Muscle layer of colon (tissue), 2 donors: ENCODE measurements at regions not wholly inside any gene's neighbourhood (a gene's known extent, or its start where the extent isn't known, plus 50 kb on each side); places are given as distances from the start of the nearest gene placed in this dataset.
"Not testable (repeated sequence)": the region's sequence is repeated elsewhere in the genome, so short reads cannot be mapped to it uniquely, and the experiment has no call there.

Experiments used
- H3K27ac ChIP-seq: one replicate; pipeline ENCODE4 v1.7.0; 2013; ENCODE audit warnings: low read depth, mild to moderate bottlenecking, low read length, moderate library complexity
- H3K27me3 ChIP-seq, 2 donors: one replicate each; pipeline ENCODE4 v1.7.0; 2013; ENCODE audit warnings: low read length in 2 of 2, mild to moderate bottlenecking in 2 of 2; ENCODE audit not compliant: insufficient read depth in 2 of 2, control insufficient read depth in 1 of 2
- H3K36me3 ChIP-seq: one replicate; pipeline ENCODE4 v1.7.0; 2013; ENCODE audit warnings: mild to moderate bottlenecking, low read length; ENCODE audit not compliant: insufficient read depth
- H3K4me1 ChIP-seq: one replicate; pipeline ENCODE4 v1.7.0; 2013; ENCODE audit warnings: mild to moderate bottlenecking, low read length; ENCODE audit not compliant: insufficient read depth
- H3K4me3 ChIP-seq, 2 donors: one replicate each; pipeline ENCODE4 v1.7.0; 2013; ENCODE audit warnings: low read length in 2 of 2, low read depth in 1 of 2, mild to moderate bottlenecking in 1 of 2, moderate library complexity in 1 of 2
- H3K9ac ChIP-seq: one replicate; pipeline ENCODE4 v1.7.0; 2013; ENCODE audit warnings: low read length
- H3K9me3 ChIP-seq: one replicate; pipeline ENCODE4 v1.7.0; 2013; ENCODE audit warnings: mild to moderate bottlenecking, low read length
- donor health status: abdominal sarcoma.
- donor health status: Adenocarcinoma of cecum.

DNA sequence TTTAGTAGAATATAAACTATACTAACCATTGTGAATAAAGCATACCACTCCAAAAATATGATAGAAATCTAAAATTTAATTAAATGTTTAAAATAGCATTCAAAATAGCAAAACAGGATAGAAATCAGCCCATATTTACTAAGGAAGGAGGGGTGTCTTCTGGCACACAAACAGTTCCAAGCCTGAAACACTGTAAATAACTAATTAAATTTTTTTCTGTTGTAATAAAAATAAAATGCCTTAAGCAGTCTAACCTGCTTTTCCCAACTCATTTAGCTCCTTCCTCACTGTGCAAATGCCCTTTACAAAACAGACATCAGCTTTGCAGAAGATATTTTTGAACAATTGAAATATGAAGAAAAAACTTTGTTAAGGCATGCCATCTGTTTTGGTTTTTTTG is 707.1 kb upstream of the USP15 start:
- Histone ChIP-seq H3K4me1 (no peaks in the 10 kb centered on the region), H3K36me3 (no peaks in the 10 kb centered on the region), H3K27me3 (no peaks in the 10 kb centered on the region), H3K4me3 (no peak overlapping the region), H3K9me3 (no peaks in the 10 kb centered on the region), H3K9ac (no peak overlapping the region), H3K27ac (no peak overlapping the region)

DNA sequence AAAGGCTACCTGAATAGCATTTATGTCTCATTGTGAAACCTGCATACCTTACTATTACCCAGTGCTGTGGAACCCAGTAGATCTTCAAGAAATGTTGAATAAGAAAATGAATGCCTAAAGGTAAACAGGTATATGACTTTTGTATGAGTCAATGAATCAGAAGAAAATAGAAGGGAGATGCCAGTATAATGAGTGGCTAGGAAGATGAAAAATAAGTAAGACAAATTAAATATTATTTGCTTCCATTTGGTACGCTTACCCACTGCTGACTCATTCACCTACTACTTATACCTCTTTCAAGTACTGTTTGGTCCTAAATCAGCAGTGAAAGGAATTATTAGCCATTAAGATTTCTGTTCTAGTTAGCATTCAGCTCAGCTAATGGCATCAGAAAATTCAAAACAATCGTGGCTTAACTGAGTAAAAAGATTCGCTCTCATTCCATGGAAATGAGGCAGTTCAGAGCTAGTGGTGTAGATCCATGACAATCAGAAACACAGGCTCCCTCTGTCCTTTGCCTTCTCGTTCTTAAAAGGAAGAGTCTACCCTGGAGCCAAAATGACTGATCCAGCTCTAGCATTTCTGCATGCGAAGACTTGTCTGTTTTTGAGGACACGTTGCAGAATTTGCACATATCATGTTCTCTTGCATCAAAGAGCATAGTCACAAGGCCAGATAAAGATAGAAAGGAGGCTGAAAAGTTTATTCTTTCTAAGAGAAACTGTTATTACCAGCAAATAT is 705.8 kb upstream of the USP15 start:
- no peaks in the 10 kb centered on the region for H3K27me3 ChIP-seq
- H3K27ac ChIP-seq = no peak overlapping the region
- no peak overlapping the region for H3K4me3 ChIP-seq
- no peaks in the 10 kb centered on the region for H3K4me1 ChIP-seq
- H3K9me3 ChIP-seq = no peaks in the 10 kb centered on the region
- no peak overlapping the region for H3K9ac ChIP-seq
- H3K36me3 ChIP-seq = no peaks in the 10 kb centered on the region

DNA sequence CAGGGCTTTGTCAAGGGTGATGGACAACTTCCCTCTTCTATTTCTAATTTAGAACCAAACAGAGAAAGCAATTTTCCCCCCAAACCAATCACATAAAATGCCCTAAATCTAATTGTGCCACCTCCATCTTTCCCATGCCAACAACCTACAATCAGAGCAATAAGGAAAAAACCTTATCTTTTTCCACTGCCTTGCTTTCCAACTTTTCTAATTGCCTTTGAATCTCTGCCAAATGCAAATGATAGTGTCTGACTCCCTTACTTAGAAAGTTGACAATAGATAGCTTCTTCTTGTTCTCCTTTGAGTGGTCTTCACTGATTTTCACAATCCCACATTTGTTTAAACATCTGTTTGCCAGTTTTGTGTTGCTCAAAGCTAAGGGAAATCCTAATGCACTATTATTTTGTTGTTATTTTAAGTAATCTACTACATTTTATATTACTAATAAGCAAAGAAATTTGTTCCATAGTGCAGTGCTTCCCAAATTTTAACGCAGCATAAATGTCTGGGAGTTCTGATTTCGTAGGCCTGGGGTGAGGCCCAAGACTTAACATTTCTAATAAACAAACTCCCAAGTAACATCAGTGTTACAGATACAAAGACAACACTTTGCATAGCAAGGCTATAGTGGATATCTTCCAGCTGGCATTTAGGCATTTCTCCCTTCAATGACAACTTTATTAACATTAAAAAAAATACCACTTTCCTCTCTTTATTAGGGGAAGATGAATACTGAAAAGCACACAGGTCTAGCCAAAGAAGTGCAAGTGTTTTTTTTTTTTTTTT is 696.3 kb upstream of the USP15 start:
- Histone ChIP-seq H3K27ac (no peak overlapping the region), H3K9me3 (no peaks in the 10 kb centered on the region), H3K36me3 (no peaks in the 10 kb centered on the region), H3K27me3 (no peaks in the 10 kb centered on the region), H3K4me1 (no peaks in the 10 kb centered on the region), H3K9ac (no peak overlapping the region), H3K4me3 (no peak overlapping the region)

DNA sequence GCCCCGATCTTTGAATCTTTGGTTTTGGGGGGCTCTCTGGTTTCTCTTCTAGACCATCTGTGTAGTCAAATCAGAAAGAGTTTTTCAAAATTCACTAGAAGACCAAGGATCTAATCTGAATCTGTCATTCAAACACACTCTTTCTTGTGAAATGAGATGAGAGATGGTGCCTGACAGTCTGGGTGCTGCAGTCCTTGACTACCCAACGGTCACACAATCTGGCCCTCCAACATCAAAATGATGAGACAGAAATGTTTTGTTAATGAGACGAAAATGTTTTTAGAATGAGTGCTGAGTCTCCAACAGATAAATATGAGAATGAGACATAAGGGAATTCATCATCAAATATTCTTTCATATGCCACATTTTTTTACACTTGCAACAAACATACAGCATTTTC is 695.7 kb upstream of the USP15 start:
- Histone ChIP-seq H3K4me1 (no peaks in the 10 kb centered on the region), H3K9me3 (no peaks in the 10 kb centered on the region), H3K27me3 (no peaks in the 10 kb centered on the region), H3K4me3 (no peak overlapping the region), H3K27ac (no peak overlapping the region), H3K36me3 (no peaks in the 10 kb centered on the region), H3K9ac (no peak overlapping the region)

DNA sequence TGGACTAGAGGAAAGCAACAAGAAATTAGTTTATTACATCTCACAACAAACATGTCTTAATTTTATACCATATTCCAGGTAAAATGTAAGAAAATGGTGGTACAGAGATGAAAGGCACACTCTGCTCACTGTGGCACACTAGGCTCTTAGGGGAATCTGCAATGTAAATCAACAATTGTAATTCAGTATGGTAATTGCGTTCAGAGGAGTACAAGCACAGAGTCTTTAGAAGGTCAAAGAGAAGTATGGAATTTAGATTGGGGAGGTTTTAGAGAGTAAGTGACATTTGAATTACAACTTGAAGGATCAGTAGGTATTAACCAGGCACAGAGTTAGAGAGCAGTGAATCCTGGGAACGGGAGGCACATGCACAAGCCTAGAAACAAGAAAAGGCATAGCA is 694.0 kb upstream of the USP15 start:
- H3K36me3 ChIP-seq = no peaks in the 10 kb centered on the region
- H3K9ac ChIP-seq = no peak overlapping the region
- H3K4me3 ChIP-seq = no peak overlapping the region
- H3K9me3 ChIP-seq = no peaks in the 10 kb centered on the region
- H3K27ac ChIP-seq = no peak overlapping the region
- H3K27me3 ChIP-seq = no peaks in the 10 kb centered on the region
- H3K4me1 ChIP-seq = no peaks in the 10 kb centered on the region

DNA sequence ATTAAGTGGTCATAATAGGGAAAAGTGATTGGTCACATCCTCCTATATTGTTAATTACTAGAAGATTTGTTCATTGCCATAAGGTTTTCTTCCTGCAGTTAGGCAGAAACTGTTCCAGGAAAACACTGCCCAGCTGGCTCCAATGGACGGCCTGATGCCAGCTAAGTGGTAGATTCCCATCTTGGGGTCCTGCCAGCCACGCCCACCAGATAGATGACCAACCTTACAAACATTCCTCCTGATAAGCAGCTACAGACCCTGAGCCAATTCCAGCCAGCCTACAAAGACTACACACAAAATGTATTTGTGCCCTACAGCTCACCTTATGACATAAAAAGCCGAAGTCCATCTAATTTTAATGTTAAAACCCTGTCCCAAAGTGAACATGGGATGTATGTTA is 685.9 kb upstream of the USP15 start:
- H3K36me3 ChIP-seq = no peaks in the 10 kb centered on the region
- no peak overlapping the region for H3K4me3 ChIP-seq
- no peak overlapping the region for H3K9ac ChIP-seq
- H3K27ac ChIP-seq = no peak overlapping the region
- H3K4me1 ChIP-seq = no peaks in the 10 kb centered on the region
- no peaks in the 10 kb centered on the region for H3K27me3 ChIP-seq
- H3K9me3 ChIP-seq = no peaks in the 10 kb centered on the region

DNA sequence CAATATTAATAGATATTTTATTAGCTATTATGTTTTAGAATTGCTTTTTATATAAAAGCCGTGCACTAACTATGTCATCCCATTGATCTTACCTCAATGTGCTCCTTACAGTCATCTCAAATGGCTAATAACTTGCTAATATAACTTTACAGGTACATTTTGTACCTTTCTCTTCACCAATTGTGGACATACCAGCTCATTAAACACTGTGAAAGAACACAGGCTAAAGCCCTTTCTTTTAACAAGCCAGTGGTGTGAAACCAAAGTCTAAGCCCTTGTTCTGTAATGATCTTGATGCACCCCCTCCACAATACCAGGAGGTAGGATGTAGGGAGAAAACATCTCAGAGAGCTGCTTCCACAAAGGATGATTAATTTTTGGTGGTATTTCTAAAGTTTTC is 675.3 kb upstream of the USP15 start:
- no peaks in the 10 kb centered on the region for H3K4me1 ChIP-seq
- no peaks in the 10 kb centered on the region for H3K9me3 ChIP-seq
- no peaks in the 10 kb centered on the region for H3K36me3 ChIP-seq
- H3K27ac ChIP-seq = no peak overlapping the region
- no peak overlapping the region for H3K4me3 ChIP-seq
- no peak overlapping the region for H3K9ac ChIP-seq
- no peaks in the 10 kb centered on the region for H3K27me3 ChIP-seq

DNA sequence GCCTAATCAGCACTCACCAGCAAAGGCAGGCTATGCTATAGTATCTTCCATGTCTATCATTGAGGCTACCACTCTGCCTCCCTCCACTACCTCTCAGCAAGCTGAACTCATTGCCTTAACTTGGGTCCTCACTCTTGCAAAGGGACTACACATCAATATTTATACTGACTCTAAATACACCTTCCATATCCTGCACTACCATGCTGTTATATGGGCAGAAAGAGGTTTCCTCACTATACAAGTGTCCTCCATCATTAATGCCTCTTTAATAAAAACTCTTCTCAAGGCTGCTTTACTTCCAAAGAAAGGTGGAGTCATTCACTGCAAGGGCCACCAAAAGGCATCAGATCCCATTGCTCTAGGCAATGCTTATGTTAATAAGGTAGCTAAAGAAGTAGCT is 669.3 kb upstream of the USP15 start:
- H3K4me1 ChIP-seq = not testable (repeated sequence)

DNA sequence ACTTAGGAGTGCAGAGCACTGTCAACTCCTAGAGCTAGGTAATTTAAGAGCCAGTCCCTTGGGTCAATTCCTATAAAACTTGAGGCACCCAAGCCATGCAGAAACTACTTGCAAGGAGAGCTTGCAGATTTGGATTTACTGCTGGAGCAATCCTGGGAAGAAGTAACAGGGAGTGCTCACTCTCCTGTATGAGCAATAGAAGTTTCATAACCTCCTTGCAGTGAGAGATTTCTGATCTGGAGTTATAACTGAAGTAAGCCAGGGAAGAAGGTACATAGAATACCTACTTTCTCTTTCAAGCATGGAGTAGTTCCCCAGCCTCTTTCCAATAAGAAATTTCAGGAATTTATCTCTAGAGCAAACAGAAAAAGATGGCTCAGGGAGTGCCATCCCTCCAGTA is 650.1 kb upstream of the USP15 start:
- Histone ChIP-seq H3K4me1 (no peaks in the 10 kb centered on the region), H3K36me3 (no peaks in the 10 kb centered on the region), H3K9me3 (no peaks in the 10 kb centered on the region), H3K27me3 (no peaks in the 10 kb centered on the region), H3K9ac (no peak overlapping the region), H3K4me3 (no peak overlapping the region), H3K27ac (no peak overlapping the region)

More for the DNA sequence above, 669.3 kb upstream of the USP15 start:
- not testable (repeated sequence) for H3K4me3 ChIP-seq, H3K9me3 ChIP-seq, H3K9ac ChIP-seq, H3K36me3 ChIP-seq, H3K27me3 ChIP-seq, H3K27ac ChIP-seq

DNA sequence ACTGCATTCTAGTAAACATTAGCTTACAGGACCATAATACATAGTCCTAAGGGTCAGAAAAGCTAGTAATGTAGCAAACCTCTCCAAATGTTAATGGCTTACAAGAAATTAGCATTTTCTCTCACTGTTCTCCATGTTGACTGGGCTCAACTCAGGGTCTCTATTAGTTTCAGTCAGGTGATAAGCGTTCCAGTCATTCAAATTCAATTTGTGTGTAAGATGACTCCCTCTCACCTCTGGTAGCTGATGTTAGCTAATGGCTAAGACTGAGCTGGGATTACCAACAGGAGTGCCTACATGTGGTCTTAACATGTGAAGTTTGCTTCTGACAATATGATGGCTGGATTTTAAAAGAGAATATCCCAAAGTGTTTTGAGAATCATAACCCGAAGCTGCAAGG is 630.5 kb upstream of the USP15 start:
- Histone ChIP-seq H3K27me3 (no peaks in the 10 kb centered on the region), H3K4me1 (no peaks in the 10 kb centered on the region), H3K27ac (no peak overlapping the region), H3K9ac (no peak overlapping the region), H3K36me3 (no peaks in the 10 kb centered on the region), H3K4me3 (no peak overlapping the region), H3K9me3 (no peaks in the 10 kb centered on the region)

DNA sequence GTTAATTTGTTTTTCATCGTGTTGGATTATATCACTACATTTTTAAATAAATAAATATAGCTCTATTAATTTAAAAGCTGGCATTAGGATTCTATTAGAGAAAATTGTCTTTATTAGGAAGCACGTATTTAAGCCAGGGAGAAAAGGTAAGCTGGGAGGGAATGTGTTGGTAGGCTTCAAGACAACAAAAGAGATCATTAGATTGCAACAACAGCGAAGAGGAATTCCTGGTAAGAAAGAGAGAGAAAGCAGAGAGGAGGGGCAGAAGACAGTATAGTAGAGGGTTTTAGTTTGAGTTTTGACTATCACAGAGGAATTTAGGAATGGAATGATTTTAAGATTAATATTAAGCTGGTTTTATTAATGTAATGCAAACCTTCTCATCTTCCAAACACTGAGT is 613.6 kb upstream of the USP15 start:
- H3K27me3 ChIP-seq = no peaks in the 10 kb centered on the region
- no peaks in the 10 kb centered on the region for H3K9me3 ChIP-seq
- H3K9ac ChIP-seq = no peak overlapping the region
- no peak overlapping the region for H3K27ac ChIP-seq
- H3K36me3 ChIP-seq = no peaks in the 10 kb centered on the region
- H3K4me3 ChIP-seq = no peak overlapping the region
- no peaks in the 10 kb centered on the region for H3K4me1 ChIP-seq

DNA sequence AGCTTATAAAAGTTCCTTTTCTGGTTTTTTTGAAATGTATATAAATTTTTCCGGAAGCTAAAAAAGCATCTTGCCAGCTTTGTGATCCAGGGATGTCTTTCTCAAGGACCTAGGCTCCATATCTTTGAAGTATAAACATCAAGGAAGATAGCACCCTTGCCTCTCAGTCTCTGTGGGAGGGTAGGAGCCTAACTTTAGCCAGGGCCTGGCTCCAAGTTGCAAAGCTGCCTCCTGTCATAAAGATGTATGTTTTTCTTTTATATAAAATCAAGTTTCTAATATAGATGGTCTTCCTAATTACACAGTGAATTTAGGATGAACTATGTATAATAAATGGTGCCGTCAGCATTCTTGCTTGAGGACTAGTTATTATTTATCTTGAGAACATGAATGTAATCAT is 612.6 kb upstream of the USP15 start:
- no peaks in the 10 kb centered on the region for H3K4me1 ChIP-seq
- no peaks in the 10 kb centered on the region for H3K36me3 ChIP-seq
- no peaks in the 10 kb centered on the region for H3K9me3 ChIP-seq
- no peaks in the 10 kb centered on the region for H3K27me3 ChIP-seq
- no peak overlapping the region for H3K27ac ChIP-seq
- H3K4me3 ChIP-seq = no peak overlapping the region
- no peak overlapping the region for H3K9ac ChIP-seq
